OCI-LY7 (cell line): ENCODE measurements at regions not wholly inside any gene's neighbourhood (a gene's known extent, or its start where the extent isn't known, plus 50 kb on each side); places are given as distances from the start of the nearest gene placed in this dataset.
"Not testable (repeated sequence)": the region's sequence is repeated elsewhere in the genome, so short reads cannot be mapped to it uniquely, and the experiment has no call there.

Source experiments
- BruUV-seq: library from RNA; stranded (reverse); fragments of 400-500 nt; replicated peaks from 2 replicates; lab custom pipeline; 2021; lab: Mats Ljungman, UMichigan
- CTCF ChIA-PET: fragments of 300-600 bp; sonication (Branson Sonifier 250); formaldehyde crosslinking; loops from one replicate; lab custom pipeline; 2022; ENCODE audit warnings: antibody characterized with exemption; ENCODE audit not compliant: unreplicated experiment; lab: Charles Lee
- POLR2A ChIA-PET: fragments of 300-600 bp; sonication (Branson Sonifier 250); formaldehyde crosslinking; loops from one replicate; lab custom pipeline; 2022; ENCODE audit warnings: antibody characterized with exemption; lab: Charles Lee
- DNase-seq: peaks from one replicate; pipeline ENCODE4 v3.0.0-alpha.2; 2015; ENCODE audit warnings: low spot score
- H2AFZ ChIP-seq: fragments of 200-600 bp; sonication (generic), shearing (Covaris generic); 2 replicates; pipeline ENCODE4 v1.6.1; 2014; ENCODE audit warnings: mild to moderate bottlenecking, antibody characterized with exemption, low read length, moderate library complexity
- H3K27ac ChIP-seq: fragments of 200-600 bp; sonication (generic); 2 replicates; pipeline ENCODE4 v1.5.1; 2014; ENCODE audit warnings: mixed run types, low read depth, mild to moderate bottlenecking, moderate library complexity, low read length, inconsistent platforms; ENCODE audit not compliant: poor library complexity, severe bottlenecking
- H3K36me3 ChIP-seq: fragments of 200-600 bp; sonication (generic); 2 replicates; pipeline ENCODE4 v1.6.1; 2014; ENCODE audit warnings: mild to moderate bottlenecking, antibody characterized with exemption, low read length, moderate library complexity, mixed read lengths; ENCODE audit not compliant: insufficient read depth
- H3K4me1 ChIP-seq: fragments of 200-600 bp; sonication (generic); 2 replicates; pipeline ENCODE4 v1.5.1; 2014; ENCODE audit warnings: mild to moderate bottlenecking, low read length; ENCODE audit not compliant: insufficient read depth, poor library complexity, severe bottlenecking
- H3K4me2 ChIP-seq: fragments of 200-600 bp; sonication (generic); 2 replicates; pipeline ENCODE4 v1.6.1; 2014; ENCODE audit warnings: mild to moderate bottlenecking, low read length
- H3K4me3 ChIP-seq: fragments of 200-600 bp; sonication (generic); 2 replicates; pipeline ENCODE4 v1.5.1; 2014; ENCODE audit warnings: mild to moderate bottlenecking, low read depth, low read length; ENCODE audit not compliant: poor library complexity, severe bottlenecking
- H3K79me2 ChIP-seq: fragments of 200-600 bp; sonication (generic); 2 replicates; pipeline ENCODE4 v1.6.1; 2016; ENCODE audit warnings: low read depth, mild to moderate bottlenecking, low read length, moderate library complexity, mixed read lengths; ENCODE audit not compliant: insufficient read depth
- H3K9me2 ChIP-seq: fragments of 200-600 bp; sonication (generic); 2 replicates; pipeline ENCODE4 v1.6.1; 2016; ENCODE audit warnings: mild to moderate bottlenecking, low read length, mixed read lengths; ENCODE audit not compliant: insufficient read depth
- H3K9me3 ChIP-seq: fragments of 200-600 bp; sonication (generic); 2 replicates; pipeline ENCODE4 v1.6.1; 2014; ENCODE audit warnings: mild to moderate bottlenecking, mixed run types, low read length, mixed read lengths
- H4K20me1 ChIP-seq: fragments of 200-600 bp; sonication (generic); 2 replicates; pipeline ENCODE4 v1.6.1; 2014; ENCODE audit warnings: mild to moderate bottlenecking, antibody characterized with exemption, low read length, moderate library complexity, mixed read lengths; ENCODE audit not compliant: insufficient read depth
- CTCF ChIP-seq: fragments of 200-600 bp; sonication (generic); conservative IDR thresholded peaks from 2 replicates; pipeline ENCODE4 v1.5.1; 2014; ENCODE audit warnings: mild to moderate bottlenecking, antibody characterized with exemption, low read length, moderate library complexity, mixed read lengths
- EZH2phosphoT487 ChIP-seq: fragments of 200-600 bp; sonication (generic); IDR thresholded peaks from 2 replicates; pipeline ENCODE4 v1.6.1; 2018; ENCODE audit warnings: low read depth, borderline replicate concordance, mild to moderate bottlenecking, mixed run types, antibody characterized with exemption, low read length, moderate library complexity, mixed read lengths
- intact Hi-C: fragments of 100-400 bp; cut with micrococcal nuclease; formaldehyde crosslinking; loops from one replicate; pipeline ENCODE4 v1.10.0; 2022; ENCODE audit not compliant: unreplicated experiment

GRCh38 chr9:97155441-97155840 is 116.5 kb upstream of the CTSV start:
- POLR2A ChIA-PET, H3K4me2 ChIP-seq, H4K20me1 ChIP-seq, H2AFZ ChIP-seq, H3K36me3 ChIP-seq, H3K9me3 ChIP-seq, H3K27ac ChIP-seq, intact Hi-C loops, H3K4me1 ChIP-seq, DNase-seq, H3K9me2 ChIP-seq, BruUV-seq, H3K79me2 ChIP-seq, H3K4me3 ChIP-seq, CTCF ChIA-PET: not testable (repeated sequence)

DNA sequence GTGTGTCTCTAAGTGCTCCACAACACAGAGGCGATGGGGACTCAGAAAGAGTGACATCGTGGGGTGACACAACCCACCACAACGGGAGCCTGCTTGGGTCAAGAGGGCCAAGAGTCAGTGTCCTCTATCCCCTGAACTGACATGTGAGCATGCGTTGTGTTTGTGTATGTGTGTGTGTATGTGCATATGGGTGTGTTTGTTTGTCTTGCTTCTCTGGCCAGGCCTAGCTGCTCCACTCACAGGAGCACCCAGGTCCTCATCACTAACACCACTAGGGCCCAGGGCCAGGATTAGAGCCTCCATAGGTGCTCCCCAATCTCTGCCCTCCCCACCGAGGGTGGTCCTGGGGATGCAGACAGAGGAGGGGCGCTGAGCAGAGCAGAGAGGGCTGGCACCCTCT is 115.0 kb upstream of the CTSV start:
- Histone ChIP-seq H3K27ac (no peak overlapping the region), H3K79me2 (no peaks in the 10 kb centered on the region), H3K4me1 (no peaks in the 10 kb centered on the region), H3K36me3 (no peaks in the 10 kb centered on the region), H3K4me3 (no peak overlapping the region), H3K9me3 (no peaks in the 10 kb centered on the region), H3K9me2 (no peaks in the 10 kb centered on the region), H3K4me2 (no peak overlapping the region), H2AFZ (no peak overlapping the region), H4K20me1 (no peaks in the 10 kb centered on the region)
- DNase-seq = no peak
- intact Hi-C loops = no loop called here
- TF ChIP-seq EZH2phosphoT487 (no peak), CTCF (no peak)
- BruUV-seq = no TSS peak
- ChIA-PET POLR2A (no interaction called here), CTCF (no interaction called here)

DNA sequence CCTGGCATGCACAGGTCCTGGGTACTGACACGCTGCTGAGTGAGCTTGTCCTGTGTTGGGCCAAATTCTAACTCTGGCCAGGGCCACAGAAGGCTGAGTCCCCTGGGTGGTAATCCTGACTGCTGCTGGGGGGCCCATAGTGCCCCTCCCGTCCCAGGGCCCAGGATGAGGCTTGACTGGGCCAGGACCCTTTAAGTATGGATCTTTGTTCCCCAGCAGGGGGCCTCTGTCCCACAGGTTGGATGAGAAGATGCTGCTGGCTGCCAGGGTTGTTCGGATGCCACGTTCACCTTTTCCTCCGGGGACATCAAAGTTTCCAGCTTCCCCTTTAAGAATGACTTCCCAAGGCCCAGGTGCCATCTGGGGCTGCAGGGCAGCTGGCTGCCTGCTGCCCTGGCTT is 114.2 kb upstream of the CTSV start:
- H4K20me1 ChIP-seq, H3K9me3 ChIP-seq, H3K9me2 ChIP-seq, POLR2A ChIA-PET, intact Hi-C loops, H3K4me1 ChIP-seq, BruUV-seq, H3K79me2 ChIP-seq, H3K4me2 ChIP-seq, H3K36me3 ChIP-seq, DNase-seq, H2AFZ ChIP-seq, H3K4me3 ChIP-seq, CTCF ChIA-PET, H3K27ac ChIP-seq: not testable (repeated sequence)

- H3K9me2 ChIP-seq, H3K4me3 ChIP-seq, H3K4me2 ChIP-seq, H3K27ac ChIP-seq, BruUV-seq, H2AFZ ChIP-seq, DNase-seq, CTCF ChIA-PET, H3K9me3 ChIP-seq, intact Hi-C loops, H3K4me1 ChIP-seq, H3K36me3 ChIP-seq, H3K79me2 ChIP-seq, POLR2A ChIA-PET, H4K20me1 ChIP-seq: not testable (repeated sequence)
Observed at GRCh38 chr9:97150471-97150870, 111.5 kb upstream of the CTSV start.

- H3K4me2 ChIP-seq, BruUV-seq, H3K4me1 ChIP-seq, CTCF ChIA-PET, H2AFZ ChIP-seq, intact Hi-C loops, H3K9me2 ChIP-seq, H3K27ac ChIP-seq, H3K79me2 ChIP-seq, H3K9me3 ChIP-seq, DNase-seq, H4K20me1 ChIP-seq, H3K36me3 ChIP-seq, H3K4me3 ChIP-seq, POLR2A ChIA-PET: not testable (repeated sequence)
Observed at GRCh38 chr9:97148428-97148827, 109.5 kb upstream of the CTSV start.

DNA sequence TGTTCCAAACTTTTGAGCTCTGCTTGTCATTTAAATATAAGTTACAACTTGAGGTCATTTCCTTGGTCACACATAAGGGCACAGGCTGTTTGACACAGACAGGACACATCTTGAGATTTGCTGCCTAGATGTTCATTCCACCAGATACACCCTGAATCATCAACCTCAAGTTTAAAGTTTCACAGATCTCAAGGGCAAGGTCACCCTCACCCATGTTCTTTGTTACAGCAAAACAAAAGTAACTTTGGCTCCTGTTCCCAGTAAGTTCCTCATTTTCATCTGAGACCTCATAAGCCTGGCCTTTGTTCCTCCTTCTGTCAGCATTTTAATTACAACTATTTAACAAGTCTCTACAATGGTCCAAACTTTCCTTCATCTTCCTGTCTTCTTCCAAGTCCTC is 106.7 kb upstream of the CTSV start:
- H3K9me3 ChIP-seq, H3K4me3 ChIP-seq, H3K27ac ChIP-seq, H3K79me2 ChIP-seq, H3K4me2 ChIP-seq, H3K9me2 ChIP-seq, DNase-seq, POLR2A ChIA-PET, H3K36me3 ChIP-seq, intact Hi-C loops, H2AFZ ChIP-seq, H4K20me1 ChIP-seq, H3K4me1 ChIP-seq, BruUV-seq, CTCF ChIA-PET: not testable (repeated sequence)
